DND-41 (cell line): ENCODE measurements at regions not wholly inside any gene's neighbourhood (a gene's known extent, or its start where the extent isn't known, plus 50 kb on each side); places are given as distances from the start of the nearest gene placed in this dataset.

Experiments used
- EZH2 ChIP-seq: IDR thresholded peaks from 3 replicates; pipeline ENCODE4 v1.6.1; 2012; ENCODE audit warnings: borderline replicate concordance, low read depth, mild to moderate bottlenecking, moderate library complexity, low read length, inconsistent platforms; ENCODE audit not compliant: severe bottlenecking
- TF ChIP-seq, protein P1 (sequence below): IDR thresholded peaks from 2 replicates; pipeline ENCODE4 v1.5.1; 2012; ENCODE audit warnings: borderline replicate concordance, low read length, moderate library complexity, mild to moderate bottlenecking; ENCODE audit not compliant: poor library complexity, severe bottlenecking; ENCODE audit errors: extremely low read depth

DNA sequence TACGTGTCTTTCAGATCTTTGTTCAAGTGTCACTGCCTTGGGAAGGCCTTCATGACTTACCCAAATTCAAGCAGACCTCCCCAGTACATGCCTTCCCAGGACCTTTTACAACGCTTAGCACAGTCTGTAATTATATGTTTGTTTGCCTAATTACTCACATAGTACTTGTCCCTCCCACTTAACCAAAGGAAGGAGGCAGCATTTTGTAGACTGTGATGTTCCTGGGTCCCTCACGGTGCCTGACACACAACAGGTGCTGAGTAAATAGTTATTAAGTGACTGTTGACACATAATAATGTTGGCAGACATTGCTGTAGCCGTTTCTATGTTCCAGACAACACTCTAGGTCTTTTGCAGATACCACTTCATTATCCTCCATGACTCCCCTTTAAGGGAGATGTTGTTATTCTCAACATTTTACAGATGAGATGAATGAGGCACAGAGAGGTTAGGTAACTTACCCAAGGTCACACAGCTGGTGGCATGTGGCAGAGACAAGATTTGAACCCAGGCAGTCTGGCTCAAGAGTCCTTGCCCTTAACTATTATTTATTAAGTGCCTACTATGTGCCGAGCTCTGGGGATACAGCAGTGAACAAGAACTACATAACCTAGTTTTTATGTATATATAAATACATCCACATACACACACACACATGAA lies 130.7 kb downstream of the PHETA1 start:
- TF ChIP-seq, protein P1, sequence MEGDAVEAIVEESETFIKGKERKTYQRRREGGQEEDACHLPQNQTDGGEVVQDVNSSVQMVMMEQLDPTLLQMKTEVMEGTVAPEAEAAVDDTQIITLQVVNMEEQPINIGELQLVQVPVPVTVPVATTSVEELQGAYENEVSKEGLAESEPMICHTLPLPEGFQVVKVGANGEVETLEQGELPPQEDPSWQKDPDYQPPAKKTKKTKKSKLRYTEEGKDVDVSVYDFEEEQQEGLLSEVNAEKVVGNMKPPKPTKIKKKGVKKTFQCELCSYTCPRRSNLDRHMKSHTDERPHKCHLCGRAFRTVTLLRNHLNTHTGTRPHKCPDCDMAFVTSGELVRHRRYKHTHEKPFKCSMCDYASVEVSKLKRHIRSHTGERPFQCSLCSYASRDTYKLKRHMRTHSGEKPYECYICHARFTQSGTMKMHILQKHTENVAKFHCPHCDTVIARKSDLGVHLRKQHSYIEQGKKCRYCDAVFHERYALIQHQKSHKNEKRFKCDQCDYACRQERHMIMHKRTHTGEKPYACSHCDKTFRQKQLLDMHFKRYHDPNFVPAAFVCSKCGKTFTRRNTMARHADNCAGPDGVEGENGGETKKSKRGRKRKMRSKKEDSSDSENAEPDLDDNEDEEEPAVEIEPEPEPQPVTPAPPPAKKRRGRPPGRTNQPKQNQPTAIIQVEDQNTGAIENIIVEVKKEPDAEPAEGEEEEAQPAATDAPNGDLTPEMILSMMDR: no peak
- no peak for TF ChIP-seq EZH2
